SK-MEL-5 (cell line): ENCODE measurements at regions not wholly inside any gene's neighbourhood (a gene's known extent, or its start where the extent isn't known, plus 50 kb on each side); places are given as distances from the start of the nearest gene placed in this dataset.
A peak's percentile ranks its signal among the peaks of the same experiment; 100 is the strongest.
"Not testable (repeated sequence)": the region's sequence is repeated elsewhere in the genome, so short reads cannot be mapped to it uniquely, and the experiment has no call there.

Experiments used
- DNase-seq: peaks from one replicate; pipeline ENCODE4 v3.0.0-alpha.2; 2016; ENCODE audit warnings: low read depth, low spot score
- in situ Hi-C: cut with HindIII; loops from 2 replicates; pipeline ENCODE4 v1.10.0; 2016; ENCODE audit warnings: low sequenced_read_pairs, high pct_unique_total_duplicates, low pct_unique_long_range_greater_than_20kb

GRCh38 chr14:95818581-95818980, 58.1 kb upstream of the TUNAR start:
- DNase-seq, result no peak
- in situ Hi-C loops, result no loop called here

- in situ Hi-C loops, result no loop called here
- no peak for DNase-seq
Measured at GRCh38 chr14:95817271-95817670, 59.4 kb upstream of the TUNAR start.

- in situ Hi-C loops, result no loop called here
- DNase-seq, result no peak
Measured at GRCh38 chr14:95816539-95816938, 60.1 kb upstream of the TUNAR start.

- in situ Hi-C loops, result no loop called here
- no peak for DNase-seq
Measured at GRCh38 chr14:95815226-95815690, 61.4 kb upstream of the TUNAR start.

- no peak for DNase-seq
- in situ Hi-C loops, result no loop called here
Measured at GRCh38 chr14:95814363-95815225, 62.0 kb upstream of the TUNAR start.

GRCh38 chr14:95811813-95812212, 64.8 kb upstream of the TUNAR start:
- DNase-seq, result no peak
- in situ Hi-C loops, result no loop called here

- in situ Hi-C loops, result loop anchor here (5.0 kb wide), 1 partner anchor 41 kb away; no protein-coding TSS in a partner anchor
- no peak for DNase-seq
Measured at GRCh38 chr14:95808371-95808770, 68.3 kb upstream of the TUNAR start.

GRCh38 chr14:95796788-95797187, 79.8 kb upstream of the TUNAR start:
- no peak for DNase-seq
- in situ Hi-C loops, result no loop called here

GRCh38 chr14:95787941-95788340, 74.0 kb upstream of the TCL1A start:
- in situ Hi-C loops, result no loop called here
- no peak for DNase-seq

GRCh38 chr14:95786566-95786965, 72.6 kb upstream of the TCL1A start:
- DNase-seq, result no peak
- in situ Hi-C loops, result no loop called here

- in situ Hi-C loops, result no loop called here
- DNase-seq, result peak; percentile 30
Measured at GRCh38 chr14:95784137-95784536, 70.2 kb upstream of the TCL1A start.

- in situ Hi-C loops, result no loop called here
- no peak for DNase-seq
Measured at GRCh38 chr14:95776798-95777534, 63.0 kb upstream of the TCL1A start.

GRCh38 chr14:95774265-95775160, 60.6 kb upstream of the TCL1A start:
- DNase-seq, result peak; percentile 72
- in situ Hi-C loops, result no loop called here

- peak; percentile 78 for DNase-seq
- in situ Hi-C loops, result no loop called here
Measured at GRCh38 chr14:95770777-95771176, 56.9 kb upstream of the TCL1A start.

GRCh38 chr14:95769976-95770375, 56.1 kb upstream of the TCL1A start:
- in situ Hi-C loops, result loop anchor here (5.0 kb wide), 1 partner anchor 37 kb away; no protein-coding TSS in a partner anchor
- peak; percentile 8 for DNase-seq

GRCh38 chr14:95769431-95769830, 55.5 kb upstream of the TCL1A start:
- in situ Hi-C loops, result loop anchor here (5.0 kb wide), 1 partner anchor 38 kb away; no protein-coding TSS in a partner anchor
- DNase-seq, result not testable (repeated sequence)

GRCh38 chr14:95765051-95765450, 51.1 kb upstream of the TCL1A start:
- in situ Hi-C loops, result loop anchor here (5.0 kb wide), 1 partner anchor 42 kb away; no protein-coding TSS in a partner anchor
- no peak for DNase-seq

GRCh38 chr14:95763875-95764274, 50.0 kb upstream of the TCL1A start:
- in situ Hi-C loops, result no loop called here
- DNase-seq, result no peak
